ENCODE measurements at regions not wholly inside any gene's neighbourhood (a gene's known extent, or its start where the extent isn't known, plus 50 kb on each side); places are given as distances from the start of the nearest gene placed in this dataset.

DNA sequence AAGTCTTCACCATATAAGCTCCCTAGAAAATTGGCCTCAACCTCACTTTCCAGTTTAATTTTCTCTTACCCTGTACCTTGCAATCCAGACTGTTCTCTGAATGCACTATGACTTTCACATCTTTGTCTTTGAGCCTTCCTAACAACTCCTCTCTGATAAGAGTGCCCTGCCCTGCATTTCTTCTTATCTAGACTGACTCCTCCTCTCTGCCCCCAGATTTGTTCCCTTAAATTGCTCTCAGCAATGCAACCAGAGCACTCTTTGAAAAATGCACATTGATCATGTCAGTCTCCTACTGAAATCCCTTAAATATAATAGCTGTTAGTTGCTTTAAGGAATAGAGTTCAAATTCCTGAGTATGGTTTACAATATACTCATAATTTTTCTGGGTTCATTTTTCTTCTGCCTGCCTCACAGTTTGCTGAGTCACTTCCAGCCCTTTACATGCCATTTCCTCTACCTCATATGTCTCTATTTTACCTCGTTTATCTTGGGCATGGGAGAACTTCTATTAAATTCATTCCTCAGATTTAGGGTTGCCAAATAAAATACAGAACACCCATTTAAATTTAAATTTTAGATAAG is 582.7 kb upstream of the AADAT start:
- H3K4me3 ChIP-seq (ENCODE audit: low read depth, low read length): no peak overlapping the region
- DNase-seq (ENCODE audit: low read depth): no peak
- TF ChIP-seq, protein P1, sequence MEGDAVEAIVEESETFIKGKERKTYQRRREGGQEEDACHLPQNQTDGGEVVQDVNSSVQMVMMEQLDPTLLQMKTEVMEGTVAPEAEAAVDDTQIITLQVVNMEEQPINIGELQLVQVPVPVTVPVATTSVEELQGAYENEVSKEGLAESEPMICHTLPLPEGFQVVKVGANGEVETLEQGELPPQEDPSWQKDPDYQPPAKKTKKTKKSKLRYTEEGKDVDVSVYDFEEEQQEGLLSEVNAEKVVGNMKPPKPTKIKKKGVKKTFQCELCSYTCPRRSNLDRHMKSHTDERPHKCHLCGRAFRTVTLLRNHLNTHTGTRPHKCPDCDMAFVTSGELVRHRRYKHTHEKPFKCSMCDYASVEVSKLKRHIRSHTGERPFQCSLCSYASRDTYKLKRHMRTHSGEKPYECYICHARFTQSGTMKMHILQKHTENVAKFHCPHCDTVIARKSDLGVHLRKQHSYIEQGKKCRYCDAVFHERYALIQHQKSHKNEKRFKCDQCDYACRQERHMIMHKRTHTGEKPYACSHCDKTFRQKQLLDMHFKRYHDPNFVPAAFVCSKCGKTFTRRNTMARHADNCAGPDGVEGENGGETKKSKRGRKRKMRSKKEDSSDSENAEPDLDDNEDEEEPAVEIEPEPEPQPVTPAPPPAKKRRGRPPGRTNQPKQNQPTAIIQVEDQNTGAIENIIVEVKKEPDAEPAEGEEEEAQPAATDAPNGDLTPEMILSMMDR (IDR thresholded peaks at IDR 0.05; ENCODE audit: insufficient read depth, low read depth, low read length, missing control alignments): no peak

DNA sequence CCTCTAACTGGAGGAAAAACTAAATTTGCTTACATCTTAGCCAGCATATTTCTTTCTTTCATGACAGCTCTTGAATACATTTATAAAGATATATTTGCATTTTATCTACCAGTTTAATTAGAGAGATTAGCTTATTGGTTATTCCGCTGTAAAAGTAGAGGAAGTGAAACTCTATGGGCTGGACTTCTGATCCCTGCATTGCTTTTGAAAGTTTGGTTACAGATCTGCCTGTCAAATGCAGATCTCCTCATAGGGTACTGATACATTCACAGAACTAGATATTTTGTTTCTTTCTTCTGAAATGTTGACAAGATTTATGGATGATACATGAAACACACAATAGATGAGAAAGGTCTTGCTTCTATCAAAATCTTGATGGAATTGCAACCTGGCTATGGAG is 581.4 kb upstream of the AADAT start:
- no peak overlapping the region for H3K4me3 ChIP-seq (ENCODE audit: low read depth, low read length)
- TF ChIP-seq, protein P1 (IDR thresholded peaks at IDR 0.05; ENCODE audit: insufficient read depth, low read depth, low read length, missing control alignments): no peak
- no peak for DNase-seq (ENCODE audit: low read depth)

DNA sequence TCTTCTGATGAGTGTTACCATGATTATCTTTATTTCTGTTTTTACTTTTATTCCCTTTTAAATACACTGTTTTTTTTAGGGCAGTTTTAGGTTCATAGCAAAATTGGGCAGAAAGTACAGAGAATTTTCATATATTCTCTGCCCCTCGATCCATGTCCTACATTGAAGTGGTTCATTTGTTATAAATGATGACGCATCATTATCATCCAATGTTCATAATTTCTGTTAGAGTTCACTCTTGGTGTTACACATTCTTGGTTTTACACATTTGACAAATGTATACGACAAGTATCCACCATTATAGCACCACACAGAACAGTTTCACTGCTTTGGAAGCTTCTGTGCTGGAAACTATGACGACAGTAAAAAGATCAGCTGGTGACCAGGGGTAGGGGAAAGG is 578.1 kb upstream of the AADAT start:
- DNase-seq (ENCODE audit: low read depth): no peak
- no peak overlapping the region for H3K4me3 ChIP-seq (ENCODE audit: low read depth, low read length)
- TF ChIP-seq, protein P1 (IDR thresholded peaks at IDR 0.05; ENCODE audit: insufficient read depth, low read depth, low read length, missing control alignments): no peak

DNA sequence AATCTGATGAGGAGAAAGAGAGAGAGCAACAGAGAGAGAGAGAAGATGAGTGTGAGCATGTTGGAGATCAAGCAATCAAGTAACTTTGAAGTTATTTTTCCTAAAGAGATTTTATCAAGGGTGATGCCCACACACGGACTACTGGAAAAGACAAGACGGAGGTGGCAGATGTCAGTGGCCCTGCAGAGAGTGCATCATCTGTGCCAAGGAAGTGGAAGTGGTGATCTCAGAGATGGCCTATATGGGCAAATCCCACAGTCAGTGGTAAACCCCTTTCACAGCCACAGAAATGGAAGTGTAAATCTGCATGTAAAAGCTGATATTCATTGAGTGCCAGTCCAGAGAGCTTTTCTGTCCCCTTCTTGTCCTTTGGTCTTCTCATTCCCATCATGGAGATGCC is 577.2 kb upstream of the AADAT start:
- DNase-seq (ENCODE audit: low read depth): peak; percentile 54
- TF ChIP-seq, protein P1 (IDR thresholded peaks at IDR 0.05; ENCODE audit: insufficient read depth, low read depth, low read length, missing control alignments): no peak
- no peak overlapping the region for H3K4me3 ChIP-seq (ENCODE audit: low read depth, low read length)

DNA sequence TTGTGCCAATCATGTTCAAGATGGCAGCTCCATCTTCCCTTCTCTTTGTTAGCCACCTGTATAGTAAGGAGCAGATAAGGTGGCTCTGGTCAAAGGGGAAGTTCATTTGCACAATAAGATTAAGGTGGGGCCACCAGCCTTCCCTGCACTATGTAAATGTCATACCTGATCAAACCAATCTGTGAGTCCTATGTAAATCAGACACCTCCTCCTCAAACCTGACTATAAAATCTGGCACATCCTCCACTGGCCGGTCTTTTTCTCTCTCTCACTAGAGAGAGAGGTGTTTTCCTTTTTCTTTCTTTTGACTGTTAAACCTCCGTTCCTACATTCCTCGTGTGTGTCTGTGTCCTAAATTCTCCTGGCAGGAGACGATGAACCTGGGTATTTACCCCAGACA is 572.5 kb upstream of the AADAT start:
- H3K4me3 ChIP-seq (ENCODE audit: low read depth, low read length): no peak overlapping the region
- TF ChIP-seq, protein P1 (IDR thresholded peaks at IDR 0.05; ENCODE audit: insufficient read depth, low read depth, low read length, missing control alignments): no peak
- no peak for DNase-seq (ENCODE audit: low read depth)

DNA sequence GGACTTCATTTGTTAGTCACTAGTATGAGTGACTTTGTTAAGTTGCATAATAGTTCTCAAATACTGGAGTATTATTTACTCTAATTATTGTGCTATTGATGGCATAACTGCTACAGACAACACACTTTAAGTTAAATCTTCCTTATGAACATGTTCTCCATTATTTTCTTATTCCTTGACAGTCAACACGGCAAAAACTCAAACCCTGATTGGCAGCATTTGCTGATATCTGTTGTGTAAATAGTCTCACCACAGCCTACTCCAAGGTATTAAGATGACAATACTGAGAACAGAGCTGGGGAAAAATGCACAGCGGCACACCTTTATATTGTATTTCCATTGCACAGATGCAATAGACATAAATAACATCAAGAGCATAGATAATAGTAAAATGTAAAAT is 568.0 kb upstream of the AADAT start:
- TF ChIP-seq, protein P1 (IDR thresholded peaks at IDR 0.05; ENCODE audit: insufficient read depth, low read depth, low read length, missing control alignments): no peak

DNA sequence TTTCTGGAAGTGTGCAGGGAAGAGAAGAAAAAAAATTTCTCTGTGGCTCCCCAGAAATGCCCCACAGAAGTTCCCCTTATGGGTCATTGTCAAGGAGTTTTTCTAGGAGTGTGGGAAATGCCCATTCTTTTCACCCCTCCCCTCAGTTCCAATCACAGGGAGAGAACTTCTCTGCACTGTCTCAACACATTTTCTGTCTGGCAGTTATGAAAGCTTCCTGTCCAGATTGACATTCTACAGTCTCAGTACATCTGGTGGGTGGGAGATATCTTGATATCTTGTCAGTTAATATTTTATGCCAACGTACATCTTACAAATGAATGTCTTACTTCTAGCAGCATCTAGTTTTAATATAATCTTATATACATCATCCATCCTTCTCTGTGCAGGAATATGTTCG is 566.8 kb upstream of the AADAT start:
- H3K4me3 ChIP-seq (ENCODE audit: low read depth, low read length): no peak overlapping the region
- DNase-seq (ENCODE audit: low read depth): no peak
- TF ChIP-seq, protein P1 (IDR thresholded peaks at IDR 0.05; ENCODE audit: insufficient read depth, low read depth, low read length, missing control alignments): no peak

More for the DNA sequence above, 568.0 kb upstream of the AADAT start:
- H3K4me3 ChIP-seq (ENCODE audit: low read depth, low read length): no peak overlapping the region
- DNase-seq (ENCODE audit: low read depth): no peak
